NT2/D1 (cell line): ENCODE measurements at regions not wholly inside any gene's neighbourhood (a gene's known extent, or its start where the extent isn't known, plus 50 kb on each side); places are given as distances from the start of the nearest gene placed in this dataset.

ENCODE experiments used
- SUZ12 ChIP-seq: IDR thresholded peaks from 2 replicates; pipeline ENCODE4 v1.6.1; 2011; ENCODE audit not compliant: insufficient read length, insufficient read depth; ENCODE audit errors: extremely low read depth
- YY1 ChIP-seq: IDR thresholded peaks from 2 replicates; pipeline ENCODE4 v1.6.1; 2011; ENCODE audit not compliant: insufficient read length, insufficient read depth
- ZNF274 ChIP-seq: IDR thresholded peaks from 2 replicates; pipeline ENCODE4 v1.6.1; 2011; ENCODE audit warnings: mild to moderate bottlenecking, low read depth, low read length

- TF ChIP-seq YY1 (no peak), ZNF274 (no peak), SUZ12 (no peak)
Measured at GRCh38 chr4:79088946-79089691, 149.9 kb upstream of the PAQR3 start.
